ENCODE measurements at regions not wholly inside any gene's neighbourhood (a gene's known extent, or its start where the extent isn't known, plus 50 kb on each side); places are given as distances from the start of the nearest gene placed in this dataset.

DNA sequence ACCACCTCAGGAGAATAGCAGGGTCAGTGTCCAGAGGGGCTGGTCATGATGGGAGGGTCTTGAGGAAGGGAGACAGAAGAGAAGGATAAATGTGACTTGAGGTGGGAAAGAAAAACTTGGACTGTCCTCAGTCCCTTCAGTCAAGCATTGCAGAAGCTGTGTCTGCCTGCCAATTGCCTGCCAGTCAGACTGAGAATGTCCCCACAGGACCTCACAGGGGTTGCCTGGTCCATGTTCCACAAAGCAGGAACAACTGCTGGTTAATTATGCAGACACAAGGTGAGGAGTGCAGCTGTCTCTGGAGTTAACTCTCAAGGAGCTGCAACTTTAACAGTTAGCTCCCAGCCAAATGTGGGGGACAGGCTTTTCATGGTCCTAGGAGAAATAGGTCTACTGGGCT is 75.7 kb downstream of the TRIM43 start (continued):
- TF ChIP-seq, protein P1, sequence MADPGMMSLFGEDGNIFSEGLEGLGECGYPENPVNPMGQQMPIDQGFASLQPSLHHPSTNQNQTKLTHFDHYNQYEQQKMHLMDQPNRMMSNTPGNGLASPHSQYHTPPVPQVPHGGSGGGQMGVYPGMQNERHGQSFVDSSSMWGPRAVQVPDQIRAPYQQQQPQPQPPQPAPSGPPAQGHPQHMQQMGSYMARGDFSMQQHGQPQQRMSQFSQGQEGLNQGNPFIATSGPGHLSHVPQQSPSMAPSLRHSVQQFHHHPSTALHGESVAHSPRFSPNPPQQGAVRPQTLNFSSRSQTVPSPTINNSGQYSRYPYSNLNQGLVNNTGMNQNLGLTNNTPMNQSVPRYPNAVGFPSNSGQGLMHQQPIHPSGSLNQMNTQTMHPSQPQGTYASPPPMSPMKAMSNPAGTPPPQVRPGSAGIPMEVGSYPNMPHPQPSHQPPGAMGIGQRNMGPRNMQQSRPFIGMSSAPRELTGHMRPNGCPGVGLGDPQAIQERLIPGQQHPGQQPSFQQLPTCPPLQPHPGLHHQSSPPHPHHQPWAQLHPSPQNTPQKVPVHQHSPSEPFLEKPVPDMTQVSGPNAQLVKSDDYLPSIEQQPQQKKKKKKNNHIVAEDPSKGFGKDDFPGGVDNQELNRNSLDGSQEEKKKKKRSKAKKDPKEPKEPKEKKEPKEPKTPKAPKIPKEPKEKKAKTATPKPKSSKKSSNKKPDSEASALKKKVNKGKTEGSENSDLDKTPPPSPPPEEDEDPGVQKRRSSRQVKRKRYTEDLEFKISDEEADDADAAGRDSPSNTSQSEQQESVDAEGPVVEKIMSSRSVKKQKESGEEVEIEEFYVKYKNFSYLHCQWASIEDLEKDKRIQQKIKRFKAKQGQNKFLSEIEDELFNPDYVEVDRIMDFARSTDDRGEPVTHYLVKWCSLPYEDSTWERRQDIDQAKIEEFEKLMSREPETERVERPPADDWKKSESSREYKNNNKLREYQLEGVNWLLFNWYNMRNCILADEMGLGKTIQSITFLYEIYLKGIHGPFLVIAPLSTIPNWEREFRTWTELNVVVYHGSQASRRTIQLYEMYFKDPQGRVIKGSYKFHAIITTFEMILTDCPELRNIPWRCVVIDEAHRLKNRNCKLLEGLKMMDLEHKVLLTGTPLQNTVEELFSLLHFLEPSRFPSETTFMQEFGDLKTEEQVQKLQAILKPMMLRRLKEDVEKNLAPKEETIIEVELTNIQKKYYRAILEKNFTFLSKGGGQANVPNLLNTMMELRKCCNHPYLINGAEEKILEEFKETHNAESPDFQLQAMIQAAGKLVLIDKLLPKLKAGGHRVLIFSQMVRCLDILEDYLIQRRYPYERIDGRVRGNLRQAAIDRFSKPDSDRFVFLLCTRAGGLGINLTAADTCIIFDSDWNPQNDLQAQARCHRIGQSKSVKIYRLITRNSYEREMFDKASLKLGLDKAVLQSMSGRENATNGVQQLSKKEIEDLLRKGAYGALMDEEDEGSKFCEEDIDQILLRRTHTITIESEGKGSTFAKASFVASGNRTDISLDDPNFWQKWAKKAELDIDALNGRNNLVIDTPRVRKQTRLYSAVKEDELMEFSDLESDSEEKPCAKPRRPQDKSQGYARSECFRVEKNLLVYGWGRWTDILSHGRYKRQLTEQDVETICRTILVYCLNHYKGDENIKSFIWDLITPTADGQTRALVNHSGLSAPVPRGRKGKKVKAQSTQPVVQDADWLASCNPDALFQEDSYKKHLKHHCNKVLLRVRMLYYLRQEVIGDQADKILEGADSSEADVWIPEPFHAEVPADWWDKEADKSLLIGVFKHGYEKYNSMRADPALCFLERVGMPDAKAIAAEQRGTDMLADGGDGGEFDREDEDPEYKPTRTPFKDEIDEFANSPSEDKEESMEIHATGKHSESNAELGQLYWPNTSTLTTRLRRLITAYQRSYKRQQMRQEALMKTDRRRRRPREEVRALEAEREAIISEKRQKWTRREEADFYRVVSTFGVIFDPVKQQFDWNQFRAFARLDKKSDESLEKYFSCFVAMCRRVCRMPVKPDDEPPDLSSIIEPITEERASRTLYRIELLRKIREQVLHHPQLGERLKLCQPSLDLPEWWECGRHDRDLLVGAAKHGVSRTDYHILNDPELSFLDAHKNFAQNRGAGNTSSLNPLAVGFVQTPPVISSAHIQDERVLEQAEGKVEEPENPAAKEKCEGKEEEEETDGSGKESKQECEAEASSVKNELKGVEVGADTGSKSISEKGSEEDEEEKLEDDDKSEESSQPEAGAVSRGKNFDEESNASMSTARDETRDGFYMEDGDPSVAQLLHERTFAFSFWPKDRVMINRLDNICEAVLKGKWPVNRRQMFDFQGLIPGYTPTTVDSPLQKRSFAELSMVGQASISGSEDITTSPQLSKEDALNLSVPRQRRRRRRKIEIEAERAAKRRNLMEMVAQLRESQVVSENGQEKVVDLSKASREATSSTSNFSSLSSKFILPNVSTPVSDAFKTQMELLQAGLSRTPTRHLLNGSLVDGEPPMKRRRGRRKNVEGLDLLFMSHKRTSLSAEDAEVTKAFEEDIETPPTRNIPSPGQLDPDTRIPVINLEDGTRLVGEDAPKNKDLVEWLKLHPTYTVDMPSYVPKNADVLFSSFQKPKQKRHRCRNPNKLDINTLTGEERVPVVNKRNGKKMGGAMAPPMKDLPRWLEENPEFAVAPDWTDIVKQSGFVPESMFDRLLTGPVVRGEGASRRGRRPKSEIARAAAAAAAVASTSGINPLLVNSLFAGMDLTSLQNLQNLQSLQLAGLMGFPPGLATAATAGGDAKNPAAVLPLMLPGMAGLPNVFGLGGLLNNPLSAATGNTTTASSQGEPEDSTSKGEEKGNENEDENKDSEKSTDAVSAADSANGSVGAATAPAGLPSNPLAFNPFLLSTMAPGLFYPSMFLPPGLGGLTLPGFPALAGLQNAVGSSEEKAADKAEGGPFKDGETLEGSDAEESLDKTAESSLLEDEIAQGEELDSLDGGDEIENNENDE (IDR thresholded peaks at IDR 0.05; ENCODE audit: insufficient replicate concordance, low read length) = no peak
- TF ChIP-seq PHF8 (conservative IDR thresholded peaks at IDR 0.05; ENCODE audit: low read depth, low read length) (no peak), POLR2A (IDR thresholded peaks at IDR 0.05; ENCODE audit: control extremely low read depth in 1 of 2, low read depth in 2 of 2, low read length in 2 of 2) (no peak), CEBPB (IDR thresholded peaks at IDR 0.05; ENCODE audit: low read depth, low read length) (no peak), SP1 (IDR thresholded peaks at IDR 0.05; ENCODE audit: low read depth, low read length) (no peak), CHD2 (IDR thresholded peaks at IDR 0.05; ENCODE audit: low read length) (no peak), EZH2 (IDR thresholded peaks at IDR 0.05; ENCODE audit: low read depth, low read length, severe bottlenecking) (no peak), CTBP2 (IDR thresholded peaks at IDR 0.05; ENCODE audit: borderline replicate concordance, insufficient read depth, insufficient read length, low read length) (no peak), TCF12 (IDR thresholded peaks at IDR 0.05; ENCODE audit: low read depth, low read length) (no peak), ASH2L (IDR thresholded peaks at IDR 0.05; ENCODE audit: low read length) (no peak)
- TF ChIP-seq, protein P2, sequence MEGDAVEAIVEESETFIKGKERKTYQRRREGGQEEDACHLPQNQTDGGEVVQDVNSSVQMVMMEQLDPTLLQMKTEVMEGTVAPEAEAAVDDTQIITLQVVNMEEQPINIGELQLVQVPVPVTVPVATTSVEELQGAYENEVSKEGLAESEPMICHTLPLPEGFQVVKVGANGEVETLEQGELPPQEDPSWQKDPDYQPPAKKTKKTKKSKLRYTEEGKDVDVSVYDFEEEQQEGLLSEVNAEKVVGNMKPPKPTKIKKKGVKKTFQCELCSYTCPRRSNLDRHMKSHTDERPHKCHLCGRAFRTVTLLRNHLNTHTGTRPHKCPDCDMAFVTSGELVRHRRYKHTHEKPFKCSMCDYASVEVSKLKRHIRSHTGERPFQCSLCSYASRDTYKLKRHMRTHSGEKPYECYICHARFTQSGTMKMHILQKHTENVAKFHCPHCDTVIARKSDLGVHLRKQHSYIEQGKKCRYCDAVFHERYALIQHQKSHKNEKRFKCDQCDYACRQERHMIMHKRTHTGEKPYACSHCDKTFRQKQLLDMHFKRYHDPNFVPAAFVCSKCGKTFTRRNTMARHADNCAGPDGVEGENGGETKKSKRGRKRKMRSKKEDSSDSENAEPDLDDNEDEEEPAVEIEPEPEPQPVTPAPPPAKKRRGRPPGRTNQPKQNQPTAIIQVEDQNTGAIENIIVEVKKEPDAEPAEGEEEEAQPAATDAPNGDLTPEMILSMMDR (IDR thresholded peaks at IDR 0.05; ENCODE audit: control extremely low read depth in 1 of 3, insufficient read depth in 1 of 3, low read depth in 1 of 3, low read length in 3 of 3) = no peak

Data from H1 (cell line).